Activated CD8-positive, alpha-beta T cell treated with anti-CD3 and anti-CD28 coated beads, Interleukin-2, amount 10 ng/mL, durations not matched to agents 7 days and 5 days (primary cell): ENCODE measurements at regions not wholly inside any gene's neighbourhood (a gene's known extent, or its start where the extent isn't known, plus 50 kb on each side); places are given as distances from the start of the nearest gene placed in this dataset.

ENCODE experiments used
- ATAC-seq: fragments of 150-1000 bp; cut with Tn5 transposase; one replicate; pipeline ENCODE4 v1.10.0; 2021; ENCODE audit warnings: moderate library complexity
- CTCF ChIA-PET: fragments of 350-600 bp; sonication (Branson Sonifier 250); formaldehyde crosslinking; loops from one replicate; lab custom pipeline; 2021; ENCODE audit warnings: antibody characterized with exemption; lab: Charles Lee
- POLR2A ChIA-PET: fragments of 350-600 bp; sonication (Branson Sonifier 250); formaldehyde crosslinking; loops from one replicate; lab custom pipeline; 2021; ENCODE audit warnings: antibody characterized with exemption; lab: Charles Lee
- DNase-seq: peaks from one replicate; pipeline ENCODE4 v3.0.0-alpha.2; 2020
- H3K27ac Mint-ChIP-seq: one replicate; pipeline ENCODE4 v1.8.0; 2021; ENCODE audit warnings: mild to moderate bottlenecking, mixed read lengths
- H3K27me3 Mint-ChIP-seq: one replicate; pipeline ENCODE4 v1.8.0; 2021; ENCODE audit warnings: low read depth, mixed read lengths
- H3K36me3 Mint-ChIP-seq: one replicate; pipeline ENCODE4 v1.8.0; 2021; ENCODE audit warnings: low read depth, mixed read lengths
- H3K4me1 Mint-ChIP-seq: one replicate; pipeline ENCODE4 v1.8.0; 2021; ENCODE audit warnings: low read depth, mixed read lengths
- H3K4me3 Mint-ChIP-seq: one replicate; pipeline ENCODE4 v1.8.0; 2021; ENCODE audit warnings: mild to moderate bottlenecking, mixed read lengths
- H3K9me3 Mint-ChIP-seq: one replicate; pipeline ENCODE4 v1.8.0; 2022; ENCODE audit warnings: mixed read lengths; ENCODE audit not compliant: insufficient read depth

GRCh38 chr2:23314687-23315086 is 70.3 kb upstream of the KLHL29 start:
- Mint-ChIP-seq H3K27ac (no peak overlapping the region), H3K27me3 (peaks cover 23% of the 10 kb centered on the region), H3K4me3 (no peak overlapping the region), H3K9me3 (no peaks in the 10 kb centered on the region), H3K4me1 (no peaks in the 10 kb centered on the region), H3K36me3 (no peaks in the 10 kb centered on the region)
- DNase-seq = no peak
- CTCF ChIA-PET = no interaction called here
- no peak for ATAC-seq
- POLR2A ChIA-PET = no interaction called here

GRCh38 chr2:23320058-23320457 is 64.9 kb upstream of the KLHL29 start:
- Mint-ChIP-seq H3K9me3 (no peaks in the 10 kb centered on the region), H3K27me3 (peaks cover 28% of the 10 kb centered on the region), H3K4me3 (no peak overlapping the region), H3K36me3 (no peaks in the 10 kb centered on the region), H3K27ac (no peak overlapping the region), H3K4me1 (no peaks in the 10 kb centered on the region)
- DNase-seq (no peak), ATAC-seq (no peak)
- POLR2A ChIA-PET = no interaction called here
- CTCF ChIA-PET = no interaction called here

- no peak overlapping the region for H3K27ac Mint-ChIP-seq
- DNase-seq = no peak
- no peak overlapping the region for H3K4me3 Mint-ChIP-seq
- H3K27me3 Mint-ChIP-seq = peaks cover 23% of the 10 kb centered on the region
- ATAC-seq = no peak
- no peaks in the 10 kb centered on the region for H3K9me3 Mint-ChIP-seq
- ChIA-PET CTCF (no interaction called here), POLR2A (no interaction called here)
- H3K36me3 Mint-ChIP-seq = no peaks in the 10 kb centered on the region
- H3K4me1 Mint-ChIP-seq = no peaks in the 10 kb centered on the region
Measured at GRCh38 chr2:23321751-23322150, 63.2 kb upstream of the KLHL29 start.

- H3K4me1 Mint-ChIP-seq = no peaks in the 10 kb centered on the region
- no peaks in the 10 kb centered on the region for H3K36me3 Mint-ChIP-seq
- POLR2A ChIA-PET = interaction anchor here (0.6 kb wide), 1 partner anchor 336 kb away, joined by 3 read pairs; no protein-coding TSS in a partner anchor
- ATAC-seq (no peak), DNase-seq (no peak)
- H3K27ac Mint-ChIP-seq = no peak overlapping the region
- CTCF ChIA-PET = no interaction called here
- peaks cover 21% of the 10 kb centered on the region for H3K27me3 Mint-ChIP-seq
- no peaks in the 10 kb centered on the region for H3K9me3 Mint-ChIP-seq
- H3K4me3 Mint-ChIP-seq = no peak overlapping the region
Measured at GRCh38 chr2:23322567-23323197, 62.3 kb upstream of the KLHL29 start.

GRCh38 chr2:23323198-23323916 is 61.6 kb upstream of the KLHL29 start:
- no peak for ATAC-seq
- H3K4me1 Mint-ChIP-seq = no peaks in the 10 kb centered on the region
- H3K27me3 Mint-ChIP-seq = peaks cover 21% of the 10 kb centered on the region
- no peaks in the 10 kb centered on the region for H3K36me3 Mint-ChIP-seq
- DNase-seq = no peak
- no peak overlapping the region for H3K27ac Mint-ChIP-seq
- ChIA-PET CTCF (no interaction called here), POLR2A (interaction anchor here (0.6 kb wide), 1 partner anchor 335 kb away, joined by 3 read pairs; no protein-coding TSS in a partner anchor)
- no peaks in the 10 kb centered on the region for H3K9me3 Mint-ChIP-seq
- H3K4me3 Mint-ChIP-seq = no peak overlapping the region

GRCh38 chr2:23323917-23324680 is 60.9 kb upstream of the KLHL29 start:
- ChIA-PET POLR2A (no interaction called here), CTCF (no interaction called here)
- H3K36me3 Mint-ChIP-seq = no peaks in the 10 kb centered on the region
- no peak for ATAC-seq
- H3K27me3 Mint-ChIP-seq = peaks cover 15% of the 10 kb centered on the region
- H3K9me3 Mint-ChIP-seq = no peaks in the 10 kb centered on the region
- H3K27ac Mint-ChIP-seq = no peak overlapping the region
- H3K4me3 Mint-ChIP-seq = no peak overlapping the region
- no peaks in the 10 kb centered on the region for H3K4me1 Mint-ChIP-seq
- DNase-seq = no peak

- DNase-seq = no peak
- no peak for ATAC-seq
- H3K4me1 Mint-ChIP-seq = no peaks in the 10 kb centered on the region
- POLR2A ChIA-PET = no interaction called here
- H3K4me3 Mint-ChIP-seq = no peak overlapping the region
- CTCF ChIA-PET = no interaction called here
- peaks cover 16% of the 10 kb centered on the region for H3K27me3 Mint-ChIP-seq
- H3K36me3 Mint-ChIP-seq = no peaks in the 10 kb centered on the region
- no peaks in the 10 kb centered on the region for H3K9me3 Mint-ChIP-seq
- H3K27ac Mint-ChIP-seq = no peak overlapping the region
Measured at GRCh38 chr2:23326330-23326729, 58.6 kb upstream of the KLHL29 start.

GRCh38 chr2:23327416-23327815 is 57.6 kb upstream of the KLHL29 start:
- Mint-ChIP-seq H3K27ac (no peak overlapping the region), H3K9me3 (no peaks in the 10 kb centered on the region), H3K4me3 (no peak overlapping the region), H3K4me1 (no peaks in the 10 kb centered on the region), H3K27me3 (peaks cover 9% of the 10 kb centered on the region), H3K36me3 (no peaks in the 10 kb centered on the region)
- CTCF ChIA-PET = no interaction called here
- POLR2A ChIA-PET = no interaction called here
- ATAC-seq = no peak
- no peak for DNase-seq

GRCh38 chr2:23327887-23328286 is 57.1 kb upstream of the KLHL29 start:
- H3K36me3 Mint-ChIP-seq = no peaks in the 10 kb centered on the region
- H3K4me3 Mint-ChIP-seq = no peak overlapping the region
- H3K27me3 Mint-ChIP-seq = peaks cover 8% of the 10 kb centered on the region
- ChIA-PET CTCF (no interaction called here), POLR2A (no interaction called here)
- ATAC-seq (no peak), DNase-seq (no peak)
- H3K9me3 Mint-ChIP-seq = no peaks in the 10 kb centered on the region
- no peak overlapping the region for H3K27ac Mint-ChIP-seq
- H3K4me1 Mint-ChIP-seq = no peaks in the 10 kb centered on the region

GRCh38 chr2:23330214-23330613 is 54.8 kb upstream of the KLHL29 start:
- Mint-ChIP-seq H3K27me3 (peaks cover 6% of the 10 kb centered on the region), H3K27ac (no peak overlapping the region), H3K9me3 (no peaks in the 10 kb centered on the region), H3K4me1 (no peaks in the 10 kb centered on the region), H3K36me3 (no peaks in the 10 kb centered on the region), H3K4me3 (no peak overlapping the region)
- CTCF ChIA-PET = interaction anchor here (0.7 kb wide), 1 partner anchor 20 kb away, joined by 3 read pairs; no protein-coding TSS in a partner anchor
- DNase-seq (peak; percentile 21), ATAC-seq (no peak)
- POLR2A ChIA-PET = no interaction called here
